HCEC 1CT (cell line): ENCODE measurements at regions not wholly inside any gene's neighbourhood (a gene's known extent, or its start where the extent isn't known, plus 50 kb on each side); places are given as distances from the start of the nearest gene placed in this dataset.
"Not testable (repeated sequence)": the region's sequence is repeated elsewhere in the genome, so short reads cannot be mapped to it uniquely, and the experiment has no call there.

ENCODE experiments used
- DNase-seq: peaks from one replicate; pipeline ENCODE4 v3.0.0-alpha.2; 2017

- no peak for DNase-seq
Observed at GRCh38 chrX:40853004-40853815, 117.9 kb upstream of the MED14 start.

- DNase-seq = no peak
Observed at GRCh38 chrX:40853816-40854123, 118.4 kb upstream of the MED14 start.

GRCh38 chrX:40854242-40854641 lies 118.9 kb upstream of the MED14 start:
- no peak for DNase-seq

GRCh38 chrX:40855411-40855810 lies 120.1 kb upstream of the MED14 start:
- DNase-seq = no peak

- DNase-seq = no peak
Observed at GRCh38 chrX:40855932-40856515, 120.7 kb upstream of the MED14 start.

- not testable (repeated sequence) for DNase-seq
Observed at GRCh38 chrX:40861952-40862554, 126.7 kb upstream of the MED14 start.

GRCh38 chrX:40863260-40863659 lies 127.9 kb upstream of the MED14 start:
- not testable (repeated sequence) for DNase-seq

- no peak for DNase-seq
Observed at GRCh38 chrX:40863671-40864070, 128.3 kb upstream of the MED14 start.

- DNase-seq = peak; percentile 68
Observed at GRCh38 chrX:40864972-40865371, 129.6 kb upstream of the MED14 start.

- DNase-seq = no peak
Observed at GRCh38 chrX:40866893-40867292, 131.6 kb upstream of the MED14 start.

- peak; percentile 33 for DNase-seq
Observed at GRCh38 chrX:40867352-40867751, 132.0 kb upstream of the MED14 start.

GRCh38 chrX:40868868-40869267 lies 133.5 kb upstream of the MED14 start:
- DNase-seq = no peak

GRCh38 chrX:40870982-40871381 lies 135.6 kb upstream of the MED14 start:
- DNase-seq = not testable (repeated sequence)

- no peak for DNase-seq
Observed at GRCh38 chrX:40871385-40872082, 136.2 kb upstream of the MED14 start.

GRCh38 chrX:40872351-40872750 lies 137.0 kb upstream of the MED14 start:
- no peak for DNase-seq

- DNase-seq = no peak
Observed at GRCh38 chrX:40875476-40875875, 140.1 kb upstream of the MED14 start.

GRCh38 chrX:40877887-40878286 lies 142.5 kb upstream of the MED14 start:
- DNase-seq = peak; percentile 36

- no peak for DNase-seq
Observed at GRCh38 chrX:40878766-40879165, 143.4 kb upstream of the MED14 start.

GRCh38 chrX:40879172-40879571 lies 143.8 kb upstream of the MED14 start:
- not testable (repeated sequence) for DNase-seq

GRCh38 chrX:40880712-40881111 lies 145.4 kb upstream of the MED14 start:
- no peak for DNase-seq

- no peak for DNase-seq
Observed at GRCh38 chrX:40883021-40883619, 147.8 kb upstream of the MED14 start.

- DNase-seq = no peak
Observed at GRCh38 chrX:40885989-40886388, 150.6 kb upstream of the MED14 start.

GRCh38 chrX:40887476-40887875 lies 152.1 kb upstream of the MED14 start:
- no peak for DNase-seq
